H1 (cell line): ENCODE measurements at regions not wholly inside any gene's neighbourhood (a gene's known extent, or its start where the extent isn't known, plus 50 kb on each side); places are given as distances from the start of the nearest gene placed in this dataset.

Source experiments
- ATF2 ChIP-seq: IDR thresholded peaks from 2 replicates; pipeline ENCODE4 v1.6.1; 2012; ENCODE audit warnings: low read length, inconsistent platforms
- HDAC6 ChIP-seq: IDR thresholded peaks from one replicate; pipeline ENCODE4 v1.7.1; 2012; ENCODE audit warnings: low read depth, mild to moderate bottlenecking, inconsistent platforms, low read length, moderate library complexity
- KDM1A ChIP-seq: fragments of 200-600, 300-600 bp; sonication (generic); IDR thresholded peaks from 2 replicates; pipeline ENCODE4 v1.7.1; 2016; ENCODE audit warnings: mild to moderate bottlenecking, low read length, borderline replicate concordance
- RAD21 ChIP-seq, 2 experiments: IDR thresholded peaks in 1 of 2; conservative IDR thresholded peaks in 1 of 2; 2 replicates each; pipeline ENCODE4 v1.6.1; 2011; ENCODE audit warnings: low read depth in 2 of 2, low read length in 2 of 2, improper control_type of control experiment in 1 of 2, inconsistent platforms in 1 of 2, mild to moderate bottlenecking in 1 of 2, moderate library complexity in 1 of 2
- TAF7 ChIP-seq: optimal IDR thresholded peaks from 2 replicates; pipeline ENCODE3; 2011; ENCODE audit warnings: low read depth, mild to moderate bottlenecking, inconsistent platforms, low read length, moderate library complexity, borderline replicate concordance
- TBP ChIP-seq: IDR thresholded peaks from 2 replicates; pipeline ENCODE4 v1.6.1; 2011; ENCODE audit warnings: low read depth, low read length, improper control_type of control experiment
- TF ChIP-seq, protein P1 (sequence below): fragments of 300-600 bp; sonication (generic); IDR thresholded peaks from 2 replicates; pipeline ENCODE4 v1.7.1; 2012; ENCODE audit warnings: low read length, moderate library complexity, mild to moderate bottlenecking, inconsistent platforms; ENCODE audit not compliant: insufficient replicate concordance

DNA sequence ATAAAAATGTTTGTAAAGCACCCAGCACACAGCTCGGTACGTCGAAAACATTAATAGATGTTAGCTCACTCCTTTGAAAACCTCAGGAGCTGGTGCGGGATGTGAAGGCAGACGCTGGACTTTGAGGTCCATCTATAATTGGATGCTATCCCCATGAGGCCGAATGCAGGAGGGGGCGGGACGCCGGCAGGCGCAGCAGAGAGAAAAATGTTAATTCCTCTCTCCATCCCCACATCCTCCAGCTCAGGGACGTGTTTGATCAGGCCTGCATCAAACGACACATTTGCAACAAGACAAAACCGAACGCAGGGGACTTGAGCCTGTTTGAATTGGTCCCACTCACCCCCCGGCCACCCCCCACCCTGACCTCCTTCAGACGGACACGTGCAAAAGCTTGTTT lies 231.0 kb downstream of the RBM19 start (continued):
- TF ChIP-seq, protein P1, sequence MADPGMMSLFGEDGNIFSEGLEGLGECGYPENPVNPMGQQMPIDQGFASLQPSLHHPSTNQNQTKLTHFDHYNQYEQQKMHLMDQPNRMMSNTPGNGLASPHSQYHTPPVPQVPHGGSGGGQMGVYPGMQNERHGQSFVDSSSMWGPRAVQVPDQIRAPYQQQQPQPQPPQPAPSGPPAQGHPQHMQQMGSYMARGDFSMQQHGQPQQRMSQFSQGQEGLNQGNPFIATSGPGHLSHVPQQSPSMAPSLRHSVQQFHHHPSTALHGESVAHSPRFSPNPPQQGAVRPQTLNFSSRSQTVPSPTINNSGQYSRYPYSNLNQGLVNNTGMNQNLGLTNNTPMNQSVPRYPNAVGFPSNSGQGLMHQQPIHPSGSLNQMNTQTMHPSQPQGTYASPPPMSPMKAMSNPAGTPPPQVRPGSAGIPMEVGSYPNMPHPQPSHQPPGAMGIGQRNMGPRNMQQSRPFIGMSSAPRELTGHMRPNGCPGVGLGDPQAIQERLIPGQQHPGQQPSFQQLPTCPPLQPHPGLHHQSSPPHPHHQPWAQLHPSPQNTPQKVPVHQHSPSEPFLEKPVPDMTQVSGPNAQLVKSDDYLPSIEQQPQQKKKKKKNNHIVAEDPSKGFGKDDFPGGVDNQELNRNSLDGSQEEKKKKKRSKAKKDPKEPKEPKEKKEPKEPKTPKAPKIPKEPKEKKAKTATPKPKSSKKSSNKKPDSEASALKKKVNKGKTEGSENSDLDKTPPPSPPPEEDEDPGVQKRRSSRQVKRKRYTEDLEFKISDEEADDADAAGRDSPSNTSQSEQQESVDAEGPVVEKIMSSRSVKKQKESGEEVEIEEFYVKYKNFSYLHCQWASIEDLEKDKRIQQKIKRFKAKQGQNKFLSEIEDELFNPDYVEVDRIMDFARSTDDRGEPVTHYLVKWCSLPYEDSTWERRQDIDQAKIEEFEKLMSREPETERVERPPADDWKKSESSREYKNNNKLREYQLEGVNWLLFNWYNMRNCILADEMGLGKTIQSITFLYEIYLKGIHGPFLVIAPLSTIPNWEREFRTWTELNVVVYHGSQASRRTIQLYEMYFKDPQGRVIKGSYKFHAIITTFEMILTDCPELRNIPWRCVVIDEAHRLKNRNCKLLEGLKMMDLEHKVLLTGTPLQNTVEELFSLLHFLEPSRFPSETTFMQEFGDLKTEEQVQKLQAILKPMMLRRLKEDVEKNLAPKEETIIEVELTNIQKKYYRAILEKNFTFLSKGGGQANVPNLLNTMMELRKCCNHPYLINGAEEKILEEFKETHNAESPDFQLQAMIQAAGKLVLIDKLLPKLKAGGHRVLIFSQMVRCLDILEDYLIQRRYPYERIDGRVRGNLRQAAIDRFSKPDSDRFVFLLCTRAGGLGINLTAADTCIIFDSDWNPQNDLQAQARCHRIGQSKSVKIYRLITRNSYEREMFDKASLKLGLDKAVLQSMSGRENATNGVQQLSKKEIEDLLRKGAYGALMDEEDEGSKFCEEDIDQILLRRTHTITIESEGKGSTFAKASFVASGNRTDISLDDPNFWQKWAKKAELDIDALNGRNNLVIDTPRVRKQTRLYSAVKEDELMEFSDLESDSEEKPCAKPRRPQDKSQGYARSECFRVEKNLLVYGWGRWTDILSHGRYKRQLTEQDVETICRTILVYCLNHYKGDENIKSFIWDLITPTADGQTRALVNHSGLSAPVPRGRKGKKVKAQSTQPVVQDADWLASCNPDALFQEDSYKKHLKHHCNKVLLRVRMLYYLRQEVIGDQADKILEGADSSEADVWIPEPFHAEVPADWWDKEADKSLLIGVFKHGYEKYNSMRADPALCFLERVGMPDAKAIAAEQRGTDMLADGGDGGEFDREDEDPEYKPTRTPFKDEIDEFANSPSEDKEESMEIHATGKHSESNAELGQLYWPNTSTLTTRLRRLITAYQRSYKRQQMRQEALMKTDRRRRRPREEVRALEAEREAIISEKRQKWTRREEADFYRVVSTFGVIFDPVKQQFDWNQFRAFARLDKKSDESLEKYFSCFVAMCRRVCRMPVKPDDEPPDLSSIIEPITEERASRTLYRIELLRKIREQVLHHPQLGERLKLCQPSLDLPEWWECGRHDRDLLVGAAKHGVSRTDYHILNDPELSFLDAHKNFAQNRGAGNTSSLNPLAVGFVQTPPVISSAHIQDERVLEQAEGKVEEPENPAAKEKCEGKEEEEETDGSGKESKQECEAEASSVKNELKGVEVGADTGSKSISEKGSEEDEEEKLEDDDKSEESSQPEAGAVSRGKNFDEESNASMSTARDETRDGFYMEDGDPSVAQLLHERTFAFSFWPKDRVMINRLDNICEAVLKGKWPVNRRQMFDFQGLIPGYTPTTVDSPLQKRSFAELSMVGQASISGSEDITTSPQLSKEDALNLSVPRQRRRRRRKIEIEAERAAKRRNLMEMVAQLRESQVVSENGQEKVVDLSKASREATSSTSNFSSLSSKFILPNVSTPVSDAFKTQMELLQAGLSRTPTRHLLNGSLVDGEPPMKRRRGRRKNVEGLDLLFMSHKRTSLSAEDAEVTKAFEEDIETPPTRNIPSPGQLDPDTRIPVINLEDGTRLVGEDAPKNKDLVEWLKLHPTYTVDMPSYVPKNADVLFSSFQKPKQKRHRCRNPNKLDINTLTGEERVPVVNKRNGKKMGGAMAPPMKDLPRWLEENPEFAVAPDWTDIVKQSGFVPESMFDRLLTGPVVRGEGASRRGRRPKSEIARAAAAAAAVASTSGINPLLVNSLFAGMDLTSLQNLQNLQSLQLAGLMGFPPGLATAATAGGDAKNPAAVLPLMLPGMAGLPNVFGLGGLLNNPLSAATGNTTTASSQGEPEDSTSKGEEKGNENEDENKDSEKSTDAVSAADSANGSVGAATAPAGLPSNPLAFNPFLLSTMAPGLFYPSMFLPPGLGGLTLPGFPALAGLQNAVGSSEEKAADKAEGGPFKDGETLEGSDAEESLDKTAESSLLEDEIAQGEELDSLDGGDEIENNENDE = no peak
- TF ChIP-seq HDAC6 (no peak), TAF7 (no peak), TBP (no peak), KDM1A (no peak), ATF2 (no peak), RAD21 (IDR thresholded peaks at IDR 0.05 in 1 of 2, conservative IDR thresholded peaks at IDR 0.05 in 1 of 2; ENCODE audit: low read depth in 2 of 2, low read length in 2 of 2) (no peak)
